Limb (tissue), 2 donors: ENCODE measurements at regions not wholly inside any gene's neighbourhood (a gene's known extent, or its start where the extent isn't known, plus 50 kb on each side); places are given as distances from the start of the nearest gene placed in this dataset.
"Not testable (repeated sequence)": the region's sequence is repeated elsewhere in the genome, so short reads cannot be mapped to it uniquely, and the experiment has no call there.

Source experiments
- DNase-seq, 2 donors: peaks; one replicate each; pipeline ENCODE4 v3.0.0-alpha.2; 2016; ENCODE audit errors: extremely low spot score in 2 of 2

DNA sequence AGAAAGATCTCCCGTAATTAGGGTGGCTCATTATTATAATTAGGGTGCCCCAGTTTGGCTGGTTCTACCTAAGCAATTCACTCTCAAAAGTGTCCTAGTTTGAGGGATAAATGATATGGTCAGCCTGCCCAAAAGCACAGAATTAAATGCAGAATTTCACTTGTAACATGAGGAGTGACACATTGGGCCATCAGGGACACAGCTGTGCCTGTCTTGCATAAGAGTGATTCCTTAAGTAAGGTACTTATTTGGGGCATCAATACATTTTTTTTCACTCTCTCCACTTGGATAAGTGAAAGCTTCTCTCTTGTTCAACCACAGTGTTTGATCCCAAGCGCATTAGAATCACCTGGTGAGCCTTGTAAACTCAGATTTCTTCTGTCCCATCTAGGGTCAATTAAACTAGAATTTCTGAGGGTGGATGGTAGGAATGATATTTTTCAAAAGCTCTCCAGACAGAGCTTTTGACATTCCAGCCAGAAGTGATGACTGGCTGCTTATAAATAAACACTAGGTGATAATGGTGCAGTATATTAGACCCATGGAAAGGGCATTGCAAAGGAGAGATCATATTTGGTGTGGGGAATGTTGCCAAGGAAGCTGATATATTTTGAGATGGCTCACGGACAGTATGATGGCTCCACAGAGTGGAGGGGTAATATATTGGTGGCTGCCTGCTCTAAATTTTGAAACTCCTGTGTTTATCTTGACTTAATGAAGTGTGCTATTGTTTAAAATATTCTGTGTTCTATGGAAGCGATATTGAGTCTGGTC lies 458.1 kb upstream of the RASGRP1 start:
- DNase-seq, result no peak

DNA sequence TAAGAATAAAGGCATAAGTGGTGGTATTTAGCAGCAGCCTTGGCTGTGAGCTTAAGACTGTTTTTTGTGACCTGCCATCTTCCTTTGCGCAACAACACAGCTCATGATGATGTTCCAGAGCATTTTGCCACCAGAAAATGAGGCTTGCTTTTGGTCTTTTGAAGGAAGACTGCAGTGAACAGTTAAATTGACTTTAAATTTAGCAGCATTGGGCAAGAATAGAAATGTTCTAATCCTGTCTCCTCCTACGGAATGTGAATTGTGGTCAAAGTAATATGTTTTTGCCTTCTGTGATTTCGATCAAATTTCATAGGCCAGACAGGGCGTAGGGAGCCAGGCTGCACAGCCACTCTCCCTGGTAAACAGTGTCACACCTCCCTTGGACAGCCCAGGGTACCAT lies 460.7 kb upstream of the RASGRP1 start:
- no peak for DNase-seq

DNA sequence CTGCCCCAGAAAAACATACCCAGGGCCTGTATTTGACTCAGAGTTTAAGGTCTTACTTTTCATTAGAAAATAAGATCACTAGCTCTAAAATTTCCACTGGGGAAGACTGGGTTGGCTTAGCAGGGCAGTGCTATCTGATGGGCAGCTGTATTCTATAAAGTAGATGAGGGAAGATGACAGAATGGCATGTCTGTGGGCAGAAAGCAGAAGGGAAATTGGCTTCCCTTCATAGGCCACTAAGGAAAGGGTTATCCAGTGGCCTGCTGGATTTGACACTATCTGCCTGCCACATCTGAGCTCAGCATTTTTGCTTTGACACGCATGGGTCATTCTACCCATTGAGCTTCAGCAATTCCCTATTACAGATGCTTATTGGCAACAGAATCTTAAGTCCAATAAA lies 461.3 kb upstream of the RASGRP1 start:
- DNase-seq, result no peak

DNA sequence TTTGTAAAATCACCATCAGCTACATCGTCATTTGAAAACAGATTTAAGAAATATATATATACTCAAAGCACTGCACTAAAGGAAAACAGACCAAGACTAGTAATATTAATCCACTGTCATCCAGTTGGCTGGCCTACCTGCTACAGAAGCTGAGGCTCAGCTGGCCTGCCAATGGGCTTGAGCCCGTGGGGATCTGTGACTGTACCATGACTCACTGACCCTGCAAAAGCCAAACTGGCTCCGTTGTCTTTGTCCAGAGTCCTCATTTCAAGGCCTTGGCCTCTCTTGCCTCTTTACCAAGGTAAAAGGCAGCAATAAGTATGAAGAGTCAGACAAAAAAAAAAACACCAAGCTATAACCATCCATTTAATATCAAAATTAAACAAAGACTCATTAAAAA lies 463.5 kb upstream of the RASGRP1 start:
- no peak for DNase-seq

- DNase-seq, result no peak
Measured at GRCh38 chr15:39029741-39030140, 465.1 kb upstream of the RASGRP1 start.

DNA sequence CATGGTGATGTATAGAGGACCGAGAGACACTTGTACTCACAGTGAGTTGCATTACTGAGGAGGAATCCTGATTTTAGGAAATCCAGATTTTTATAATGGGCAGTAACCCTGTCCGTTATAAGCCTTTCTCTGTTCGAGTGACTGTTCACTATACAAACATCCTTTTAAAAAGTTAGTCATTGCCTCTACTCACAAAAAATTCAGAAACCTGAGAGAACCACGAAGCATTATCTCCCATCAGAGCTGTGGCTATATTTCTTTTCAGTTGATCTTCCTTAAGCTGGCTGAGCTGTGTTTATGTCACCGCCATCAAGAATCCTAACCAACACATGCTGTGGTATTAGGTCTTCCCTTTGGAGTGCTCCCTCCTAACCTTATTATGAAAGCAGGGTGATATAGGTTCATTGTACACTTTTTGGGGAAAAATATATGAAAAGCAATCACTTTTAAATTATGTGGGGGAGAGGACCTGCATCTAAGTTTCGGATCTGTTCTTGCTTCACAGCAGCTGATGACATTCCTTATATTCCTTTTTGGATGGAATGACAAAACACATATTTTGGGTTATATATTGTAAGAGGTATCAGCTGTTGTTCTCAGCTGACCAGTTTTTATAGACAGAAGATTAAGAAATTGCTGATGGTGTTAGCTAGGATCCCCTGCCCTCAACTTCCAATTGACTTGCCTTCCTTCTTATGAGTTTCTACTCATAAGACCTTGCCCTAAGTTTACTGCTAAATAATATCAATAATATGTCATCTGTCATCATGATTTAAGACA lies 465.9 kb upstream of the RASGRP1 start:
- DNase-seq, result no peak

DNA sequence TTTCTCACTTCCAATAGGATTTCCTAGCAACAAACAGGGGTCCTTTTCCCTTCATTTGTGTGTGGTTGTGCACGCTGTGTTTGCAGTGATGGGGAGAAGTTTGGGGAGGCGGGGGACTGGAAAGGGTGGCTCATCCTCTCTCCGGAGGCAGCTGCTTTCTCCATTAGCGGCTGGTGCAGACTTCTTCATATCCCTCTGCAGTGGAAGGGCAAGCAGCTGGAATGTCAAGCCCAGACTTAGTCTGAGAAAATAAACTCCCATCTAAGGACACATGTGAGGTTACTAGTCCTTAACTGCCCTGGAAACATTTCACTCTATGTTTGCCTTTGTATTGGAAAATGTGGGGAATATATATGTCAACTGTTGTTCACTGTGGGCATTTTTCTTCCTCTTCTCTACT lies 467.0 kb upstream of the RASGRP1 start:
- peak; percentile 10 to 36 for DNase-seq

DNA sequence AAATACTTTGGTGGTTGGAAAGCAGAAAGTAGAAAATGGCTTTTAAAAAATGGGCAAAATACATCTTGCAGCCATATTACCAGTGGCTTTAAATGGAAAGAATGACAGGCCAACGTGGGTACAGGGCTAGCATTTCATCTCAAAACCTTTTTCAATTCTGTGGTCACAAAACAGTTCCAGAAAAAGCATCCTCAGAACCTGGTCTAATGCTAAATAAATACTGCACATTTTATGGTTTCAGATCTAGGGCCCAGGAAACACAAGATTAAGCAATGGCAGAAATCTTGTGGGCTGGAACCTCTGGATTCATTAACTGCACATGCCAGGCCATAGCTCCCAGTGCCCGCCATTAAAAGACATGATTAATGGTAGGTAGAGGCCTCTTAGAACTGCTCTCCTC lies 470.2 kb upstream of the RASGRP1 start:
- DNase-seq, result no peak

DNA sequence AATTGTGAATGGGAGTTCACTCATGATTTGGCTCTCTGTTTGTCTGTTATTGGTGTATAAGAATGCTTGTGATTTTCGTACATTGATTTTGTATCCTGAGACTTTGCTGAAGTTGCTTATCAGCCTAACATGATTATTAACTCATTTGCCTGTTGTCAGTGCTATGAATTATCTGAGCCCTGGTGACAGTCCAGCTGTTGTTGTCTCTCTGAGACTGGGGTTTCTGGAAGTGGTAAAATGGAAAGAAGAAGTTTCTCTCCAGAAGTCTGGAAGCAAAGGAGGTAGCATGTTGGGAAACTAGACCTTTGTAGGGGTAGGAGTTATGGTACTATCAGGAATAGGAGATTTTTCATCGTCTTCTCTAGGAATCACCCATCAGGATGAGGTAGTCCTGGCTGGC lies 473.0 kb upstream of the RASGRP1 start:
- not testable (repeated sequence) for DNase-seq

DNA sequence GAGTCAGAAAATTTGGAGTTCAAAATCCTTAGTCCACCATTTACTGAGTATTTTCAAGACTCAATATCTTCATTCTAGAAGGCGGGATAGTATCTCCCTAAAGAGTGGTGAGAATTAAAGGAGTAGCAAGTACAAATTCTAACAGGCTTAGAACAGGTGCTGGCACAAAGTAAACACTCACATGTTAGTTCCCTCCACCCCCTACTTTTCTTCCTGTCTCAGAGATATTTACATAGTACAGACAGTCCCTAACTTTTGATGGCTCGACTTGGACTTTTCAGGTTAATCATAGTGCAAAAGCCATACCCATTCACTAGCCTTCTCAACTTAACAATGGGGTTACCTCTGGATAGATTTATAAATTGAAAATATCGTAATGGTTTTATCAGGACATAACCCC lies 476.2 kb upstream of the RASGRP1 start:
- DNase-seq, result no peak

DNA sequence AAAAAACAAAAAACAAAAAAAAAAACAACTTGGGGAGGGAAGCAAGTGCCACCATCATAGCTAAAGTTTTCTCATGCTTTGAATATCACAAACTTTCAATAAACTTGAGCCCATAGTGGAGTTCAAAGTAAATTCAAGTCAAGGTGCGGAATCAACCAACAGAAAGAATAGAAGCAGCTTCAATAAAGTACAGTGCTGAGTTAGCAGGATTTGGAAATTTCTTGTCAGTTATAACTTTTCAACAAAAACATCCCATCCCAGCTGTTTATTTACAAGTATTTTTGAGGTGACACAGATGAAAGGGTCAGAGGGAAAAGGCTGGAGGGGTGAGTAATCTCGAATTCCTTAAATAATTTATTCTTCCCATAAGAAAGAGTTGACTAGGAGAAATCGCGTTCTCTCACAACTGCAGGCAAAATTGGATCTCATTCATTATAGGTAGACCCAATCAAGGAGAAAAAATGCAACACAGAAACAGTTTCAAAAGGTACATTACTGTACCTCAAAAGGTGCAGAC lies 477.4 kb upstream of the RASGRP1 start:
- no peak for DNase-seq

DNA sequence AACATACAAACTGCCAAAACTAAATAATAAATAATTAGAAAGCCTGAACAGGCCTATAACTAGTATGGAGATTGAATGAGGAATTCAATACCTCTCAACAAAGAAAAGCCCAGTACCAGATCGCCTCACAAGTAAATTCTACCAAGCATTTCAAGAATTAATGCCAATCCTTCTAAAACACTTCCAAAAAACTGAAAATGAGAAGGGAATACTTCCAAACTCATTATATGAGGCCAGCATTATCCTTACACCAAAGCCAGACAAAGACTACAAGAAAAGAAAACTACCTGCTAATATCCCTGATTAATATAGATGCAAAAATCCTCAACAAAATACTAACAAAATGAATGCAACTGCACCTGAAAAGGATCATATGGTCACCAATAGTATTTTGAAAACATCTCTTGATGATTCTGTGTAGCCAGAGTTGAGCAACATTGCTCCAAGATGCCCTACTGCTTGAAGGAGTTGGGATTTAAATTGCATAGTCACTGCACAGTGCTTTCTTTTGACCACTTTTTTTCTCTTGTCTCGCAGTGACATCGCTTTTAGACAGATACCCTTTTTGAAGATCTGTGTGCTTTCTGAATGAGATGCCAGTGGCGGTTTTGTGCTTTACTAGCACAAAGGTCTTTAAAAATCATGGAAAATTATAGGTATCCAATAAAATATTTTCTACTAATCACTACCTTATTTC lies 487.2 kb upstream of the RASGRP1 start:
- DNase-seq, result no peak

DNA sequence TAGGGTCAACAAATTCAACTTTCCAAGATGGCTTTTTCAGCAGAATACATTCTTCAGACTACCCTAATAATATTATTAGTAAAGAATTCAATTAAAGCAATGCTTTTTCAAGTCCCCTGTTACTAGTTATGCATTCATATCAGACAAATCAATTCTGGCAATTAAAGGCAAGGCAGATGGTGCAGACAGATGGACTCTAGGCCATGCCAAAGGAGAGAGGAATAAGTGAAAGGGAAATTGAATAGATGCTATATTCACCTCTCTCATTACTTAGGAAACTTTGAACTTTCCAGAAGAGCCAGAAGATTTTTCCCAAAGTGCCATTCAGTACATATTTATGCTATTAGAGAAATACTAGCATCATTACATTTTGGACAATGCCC lies 487.7 kb upstream of the RASGRP1 start:
- no peak for DNase-seq

- no peak for DNase-seq
Measured at GRCh38 chr15:39053480-39053879, 488.9 kb upstream of the RASGRP1 start.

DNA sequence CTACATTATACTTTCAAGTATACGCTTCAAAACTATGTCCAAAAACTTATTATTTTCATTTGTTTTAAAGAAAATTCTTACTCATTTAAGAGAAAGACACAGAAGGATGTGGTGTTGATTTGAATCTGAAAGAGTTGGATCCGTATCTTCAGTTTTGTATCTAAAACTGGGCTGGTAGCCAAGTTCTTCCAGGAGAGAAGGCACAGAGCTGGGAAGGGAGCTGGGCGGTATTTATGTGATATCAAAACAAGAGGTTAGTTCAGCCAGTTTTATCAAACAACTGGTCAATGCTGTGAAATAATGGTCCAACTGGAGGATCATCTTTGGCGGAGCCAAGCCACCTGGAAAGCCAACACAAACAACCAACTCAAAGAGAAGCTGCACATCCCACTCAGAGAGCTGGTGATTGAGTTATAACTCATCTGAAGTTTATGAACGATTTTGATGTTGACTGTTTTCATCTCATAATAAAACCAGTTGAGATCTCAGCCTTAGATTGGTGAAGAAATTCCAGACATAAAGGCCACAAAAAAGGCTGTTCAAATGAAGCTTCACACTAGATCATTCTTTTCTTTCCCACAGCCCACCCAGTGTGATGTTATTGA lies 489.6 kb upstream of the RASGRP1 start:
- DNase-seq, result no peak

DNA sequence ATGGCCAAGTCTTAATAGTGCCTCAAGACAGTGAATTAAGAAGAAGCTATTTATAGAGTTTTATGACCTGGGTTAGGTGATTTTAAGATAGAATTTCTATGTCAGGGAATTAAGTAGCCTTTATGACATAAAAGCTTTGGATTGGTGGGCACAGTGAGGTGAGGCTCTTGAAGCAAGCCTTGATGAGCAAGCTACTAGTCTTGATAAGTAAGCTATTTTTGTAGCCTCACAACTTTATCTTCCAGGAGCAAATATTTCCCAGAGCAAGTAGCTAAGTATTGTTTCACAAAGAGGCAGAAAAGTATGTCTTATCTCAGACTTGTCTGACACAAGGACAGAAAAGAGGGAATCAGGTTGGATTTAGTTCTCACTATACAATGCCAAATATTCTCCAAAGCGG lies 491.7 kb upstream of the RASGRP1 start:
- DNase-seq, result no peak

DNA sequence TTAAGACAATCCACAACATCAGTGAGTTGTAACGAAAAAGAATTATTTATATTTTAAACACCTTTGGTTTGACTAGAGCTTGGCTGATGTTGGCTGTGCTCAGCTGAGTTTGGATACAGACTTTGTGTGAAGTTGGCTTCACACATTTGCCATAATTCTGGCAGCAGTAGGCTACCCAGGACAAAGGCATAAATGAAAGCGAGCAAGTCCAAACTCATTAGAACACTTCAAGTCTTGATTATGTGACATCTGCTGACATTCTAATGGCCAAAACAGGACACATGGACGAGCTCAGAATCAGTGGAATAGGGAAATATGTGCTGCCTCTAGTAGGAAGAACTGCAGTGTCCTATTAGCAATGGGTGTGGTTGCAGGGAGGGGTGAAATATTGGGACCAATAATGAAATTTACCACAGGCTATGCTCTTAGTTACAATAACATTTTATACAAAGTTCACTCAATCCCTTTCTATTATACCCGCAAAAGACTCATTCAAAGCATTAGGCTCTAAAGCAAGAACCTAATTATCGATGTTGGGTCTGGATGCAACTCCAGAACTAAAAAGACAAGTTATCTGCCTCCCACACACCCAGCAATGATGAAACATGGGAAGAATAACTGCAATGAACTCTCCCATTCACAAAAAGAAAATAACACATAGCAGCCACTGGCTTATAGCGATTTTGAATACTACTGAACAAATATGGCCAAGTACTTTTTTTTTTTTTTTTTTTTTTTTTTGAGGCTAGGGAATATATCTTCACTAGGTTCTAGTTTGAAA lies 493.9 kb upstream of the RASGRP1 start:
- DNase-seq, result no peak

DNA sequence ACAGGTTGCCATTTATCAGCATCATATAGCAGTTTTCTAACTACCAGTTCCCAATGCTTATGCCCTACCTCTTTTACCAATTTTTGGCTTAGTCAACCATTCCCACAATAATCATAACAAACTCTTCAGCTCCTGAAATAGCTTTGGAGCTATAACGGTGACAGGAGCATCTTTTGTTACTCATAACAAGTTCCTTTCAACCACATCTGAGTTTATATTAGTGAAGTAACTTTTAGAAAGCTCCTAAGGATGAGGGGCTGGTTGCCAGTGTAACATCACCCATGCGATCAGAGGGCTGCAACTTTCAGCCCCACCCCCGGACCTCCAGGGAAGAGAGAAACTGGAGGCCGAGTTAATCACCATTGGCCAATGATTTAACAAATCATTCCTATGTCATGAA lies 495.3 kb upstream of the RASGRP1 start:
- no peak for DNase-seq

GRCh38 chr15:39061952-39062464 lies 497.4 kb upstream of the RASGRP1 start:
- DNase-seq, result no peak

GRCh38 chr15:39066677-39067076 lies 502.1 kb upstream of the RASGRP1 start:
- no peak for DNase-seq
